ENCODE measurements at regions not wholly inside any gene's neighbourhood (a gene's known extent, or its start where the extent isn't known, plus 50 kb on each side); places are given as distances from the start of the nearest gene placed in this dataset.

- Histone ChIP-seq H3K27ac (ENCODE audit: insufficient read depth, low read depth, low read length) (no peak overlapping the region), H3K4me3 (replicated peaks in 1 of 3; ENCODE audit: insufficient read depth in 1 of 3, low read depth in 1 of 3, low read length in 3 of 3) (no peak overlapping the region), H2AFZ (ENCODE audit: low read depth, low read length) (no peak overlapping the region), H3K79me2 (ENCODE audit: control insufficient read depth, insufficient read depth, low read length) (no peaks in the 10 kb centered on the region), H3K9me1 (replicated peaks; ENCODE audit: control insufficient read depth, extremely low read depth, insufficient read depth, low read length) (no peaks in the 10 kb centered on the region), H3K27me3 (ENCODE audit: control insufficient read depth in 2 of 2, insufficient read depth in 2 of 2, low read length in 2 of 2) (peaks cover 5 to 9% of the 10 kb centered on the region in 2 experiments), H3K36me3 (ENCODE audit: control insufficient read depth in 2 of 2, extremely low read depth in 1 of 2, insufficient read depth in 2 of 2, low read length in 2 of 2) (no peaks in the 10 kb centered on the region), H3K4me2 (ENCODE audit: insufficient read depth, low read length) (no peak overlapping the region), H3K4me1 (ENCODE audit: control insufficient read depth, extremely low read depth, insufficient read depth, low read length) (no peaks in the 10 kb centered on the region), H3K9me3 (replicated peaks; ENCODE audit: control insufficient read depth, insufficient read depth, low read length) (no peaks in the 10 kb centered on the region), H3K9ac (replicated peaks; ENCODE audit: extremely low read depth, insufficient read depth, low read length) (no peak overlapping the region), H4K20me1 (replicated peaks; ENCODE audit: control insufficient read depth, extremely low read depth, insufficient read depth, low read length) (no peaks in the 10 kb centered on the region)
- POLR2A ChIA-PET: no interaction called here
- TF ChIP-seq MAX (IDR thresholded peaks at IDR 0.05; ENCODE audit: insufficient read depth, insufficient read length) (no peak), POLR2A (IDR thresholded peaks at IDR 0.05; ENCODE audit: low read depth, low read length) (no peak), GATA2 (IDR thresholded peaks at IDR 0.05; ENCODE audit: insufficient read depth, insufficient read length, low read depth, low read length) (no peak), EZH2 (IDR thresholded peaks at IDR 0.05; ENCODE audit: borderline replicate concordance, low read depth, low read length, severe bottlenecking) (no peak), POLR2AphosphoS5 (IDR thresholded peaks at IDR 0.05; ENCODE audit: insufficient read depth, low read depth, low read length) (no peak), MYC (IDR thresholded peaks at IDR 0.05; ENCODE audit: low read depth, low read length) (no peak), FOS (IDR thresholded peaks at IDR 0.05; ENCODE audit: borderline replicate concordance, insufficient read depth, low read length) (no peak), JUN (IDR thresholded peaks at IDR 0.05; ENCODE audit: borderline replicate concordance, insufficient read depth, insufficient read length, low read depth) (no peak), CTCF (IDR thresholded peaks at IDR 0.05; ENCODE audit: extremely low read depth in 1 of 2, insufficient read depth in 1 of 2, low read depth in 1 of 2, low read length in 2 of 2) (no peak)
- FAIRE-seq: no peak
- dilution Hi-C loops (cut with MboI; ENCODE audit: extremely low pct_ligation_motif_present, low sequenced_read_pairs): no loop called here
- CTCF ChIA-PET: no interaction called here
- intact Hi-C loops (cut with micrococcal nuclease): no loop called here
- DNase-seq (ENCODE audit: low read depth, low spot score): peak; percentile 4
- no TSS peak for BruUV-seq (replicated peaks)
Measured at GRCh38 chr2:200092235-200092634, 136.9 kb downstream of the MAIP1 start.

All from endothelial cell of umbilical vein (primary cell).